ENCODE measurements at regions not wholly inside any gene's neighbourhood (a gene's known extent, or its start where the extent isn't known, plus 50 kb on each side); places are given as distances from the start of the nearest gene placed in this dataset.

- DNase-seq: no peak
These were observed 378.3 kb downstream of the MTRR start for GRCh38 chr5:8247049-8247899.

DNA sequence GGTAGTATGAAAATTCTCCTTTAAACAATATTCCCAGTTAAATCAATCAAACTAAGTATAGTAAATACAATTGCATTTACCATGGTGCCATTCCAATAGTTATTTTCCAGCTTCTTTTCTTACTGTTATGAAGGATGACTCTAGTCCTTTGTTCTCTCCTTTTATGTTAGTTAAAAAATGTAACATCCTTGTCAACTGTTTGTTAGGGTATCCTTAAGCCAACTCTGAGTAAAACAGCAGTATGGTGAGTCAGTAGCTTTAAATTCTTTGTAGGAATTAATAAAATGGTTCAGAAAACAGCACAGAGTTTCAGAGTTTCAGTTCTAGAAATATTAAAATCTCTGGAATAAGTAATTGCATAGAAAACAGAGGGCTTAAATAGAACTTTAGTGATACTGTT is 384.4 kb downstream of the MTRR start:
- no peak for DNase-seq

GRCh38 chr5:8254674-8255073 is 385.7 kb downstream of the MTRR start:
- DNase-seq: no peak

DNA sequence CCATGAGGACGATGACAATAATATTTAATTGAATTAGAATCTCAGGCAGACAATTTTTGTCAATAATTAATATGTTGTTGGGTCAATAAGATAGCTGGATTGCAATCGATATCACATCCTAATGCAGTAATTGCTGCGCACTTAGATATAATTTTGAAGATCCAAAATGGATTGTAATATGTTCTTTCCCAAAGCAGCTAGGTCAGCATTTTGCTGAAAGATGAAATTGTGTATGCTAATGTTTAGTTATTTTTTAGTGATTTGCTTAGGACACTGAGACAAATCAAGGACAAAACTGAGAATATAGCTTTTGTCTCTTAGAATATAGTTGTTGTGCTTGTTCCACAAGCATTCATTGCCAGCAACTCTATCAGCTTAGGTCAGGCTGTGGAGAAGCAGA is 389.9 kb downstream of the MTRR start:
- no peak for DNase-seq

GRCh38 chr5:8270246-8270645 is 401.3 kb downstream of the MTRR start:
- DNase-seq: no peak

DNA sequence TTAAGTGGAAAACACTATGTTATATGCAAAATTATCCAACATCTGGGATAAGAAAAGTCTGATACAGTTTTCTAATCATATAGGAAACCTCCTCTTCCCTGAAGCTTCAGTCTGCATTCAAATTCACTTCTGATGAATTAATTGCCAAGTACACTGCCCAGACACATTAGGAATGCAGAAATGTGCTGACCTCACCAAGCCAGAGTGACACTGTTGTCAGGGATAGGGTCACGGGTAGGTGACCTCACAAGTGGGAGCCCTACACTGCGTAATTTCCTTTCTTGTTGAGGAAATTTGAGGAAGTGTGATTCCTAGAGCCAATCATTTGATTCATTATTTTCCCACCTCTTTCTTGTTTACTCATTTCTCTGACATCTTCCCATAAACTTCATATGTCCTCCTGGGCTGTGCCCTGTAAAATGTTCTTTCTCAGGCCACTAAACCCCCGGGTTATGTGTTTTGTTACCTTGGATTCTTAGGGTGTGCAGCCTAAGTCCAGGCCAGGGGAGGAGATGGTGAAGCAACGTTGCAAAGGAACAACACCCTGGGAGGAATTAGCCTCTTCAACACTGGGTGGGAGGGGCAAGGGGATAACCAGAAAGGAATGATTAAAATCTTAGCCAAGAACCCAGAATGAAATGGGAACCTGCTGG is 411.9 kb downstream of the MTRR start:
- no peak for DNase-seq

DNA sequence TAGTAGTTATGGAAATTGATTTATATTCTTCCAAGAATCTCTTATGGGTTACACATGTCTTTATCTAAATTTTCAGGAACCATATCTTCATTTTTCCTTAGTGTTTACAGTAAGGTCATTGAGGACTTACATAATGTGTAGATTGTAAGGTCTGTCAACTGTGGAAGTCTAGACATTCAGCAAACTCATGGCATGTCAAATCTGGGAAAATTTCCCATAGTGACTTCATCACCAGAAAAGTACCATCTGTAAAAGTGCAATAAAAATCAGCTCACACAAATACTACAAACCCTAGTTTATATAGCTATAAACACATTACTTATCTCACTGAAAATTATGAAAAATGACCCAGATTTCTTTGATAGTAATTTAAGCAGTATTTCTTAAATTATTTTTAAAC is 419.4 kb downstream of the MTRR start:
- DNase-seq: no peak

DNA sequence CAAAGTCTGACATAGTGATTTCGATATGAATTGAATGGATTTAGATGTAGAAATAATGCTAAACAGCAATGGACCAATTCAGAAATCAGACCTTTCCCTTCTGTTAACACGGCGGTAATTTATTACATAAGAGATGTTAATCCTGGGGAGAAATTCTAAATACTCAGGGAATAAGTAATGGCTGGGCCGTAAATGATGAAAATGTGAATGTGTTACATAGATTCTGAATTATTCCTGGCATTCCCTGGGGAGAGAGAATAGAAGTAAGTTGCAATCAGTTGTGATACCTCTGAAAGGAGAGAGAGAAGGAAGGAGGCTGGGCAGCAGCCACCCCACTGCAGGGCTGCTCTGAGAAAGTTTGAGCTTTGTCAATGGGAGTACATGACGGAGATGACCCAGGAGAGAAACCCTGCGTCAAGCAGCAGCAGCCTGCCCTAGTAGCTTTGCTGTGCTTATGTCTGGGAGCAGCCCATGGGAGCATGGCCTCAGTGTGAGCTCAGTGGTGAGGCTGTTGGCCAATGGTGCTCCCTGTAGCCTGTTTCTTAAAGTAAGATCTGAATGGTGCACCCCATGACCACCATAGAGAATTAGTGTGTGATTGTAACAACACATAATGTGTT is 420.1 kb downstream of the MTRR start:
- no peak for DNase-seq

- DNase-seq: no peak
These were observed 420.8 kb downstream of the MTRR start for GRCh38 chr5:8289779-8290178.

DNA sequence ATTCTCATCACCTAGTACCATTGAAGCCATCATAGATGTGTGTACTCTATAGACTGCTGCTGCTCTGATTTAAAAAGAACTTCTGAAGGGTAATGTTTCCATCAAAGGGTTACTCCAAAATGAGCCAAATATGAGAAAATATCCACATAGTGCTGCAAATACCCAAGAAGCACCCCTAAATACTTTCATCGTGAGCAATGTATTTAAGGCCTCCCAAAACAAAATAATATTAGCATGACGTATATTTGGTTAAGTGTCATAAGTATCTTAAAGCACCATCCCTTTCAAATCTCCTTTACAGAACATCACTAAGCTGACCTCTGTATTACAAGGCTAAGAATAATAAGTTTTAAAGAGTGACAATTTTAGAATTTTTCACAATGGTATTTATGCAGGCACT is 421.8 kb downstream of the MTRR start:
- DNase-seq: no peak

DNA sequence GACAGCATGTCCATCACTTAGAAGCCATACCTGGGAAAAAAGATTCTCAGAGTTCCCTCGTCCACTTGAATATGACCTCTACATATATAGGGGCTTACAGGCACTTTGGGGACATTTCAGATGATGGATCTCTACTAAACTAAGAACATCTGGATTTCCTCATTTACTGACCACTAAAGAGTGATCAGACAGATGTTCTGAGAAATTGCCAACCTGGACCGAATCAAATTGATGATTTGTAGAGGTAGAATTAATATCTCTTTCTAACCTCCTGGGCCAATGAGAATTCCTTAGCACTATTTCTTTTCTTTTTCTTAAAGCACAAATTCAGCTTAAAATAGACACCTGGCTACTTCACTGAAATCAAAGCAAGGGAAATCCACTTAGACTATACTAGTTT is 422.7 kb downstream of the MTRR start:
- DNase-seq: no peak

- DNase-seq: no peak
These were observed 426.2 kb downstream of the MTRR start for GRCh38 chr5:8295141-8295540.

GRCh38 chr5:8299716-8300115 is 430.8 kb downstream of the MTRR start:
- DNase-seq: no peak

- DNase-seq: no peak
These were observed 435.4 kb downstream of the MTRR start for GRCh38 chr5:8304341-8304740.

DNA sequence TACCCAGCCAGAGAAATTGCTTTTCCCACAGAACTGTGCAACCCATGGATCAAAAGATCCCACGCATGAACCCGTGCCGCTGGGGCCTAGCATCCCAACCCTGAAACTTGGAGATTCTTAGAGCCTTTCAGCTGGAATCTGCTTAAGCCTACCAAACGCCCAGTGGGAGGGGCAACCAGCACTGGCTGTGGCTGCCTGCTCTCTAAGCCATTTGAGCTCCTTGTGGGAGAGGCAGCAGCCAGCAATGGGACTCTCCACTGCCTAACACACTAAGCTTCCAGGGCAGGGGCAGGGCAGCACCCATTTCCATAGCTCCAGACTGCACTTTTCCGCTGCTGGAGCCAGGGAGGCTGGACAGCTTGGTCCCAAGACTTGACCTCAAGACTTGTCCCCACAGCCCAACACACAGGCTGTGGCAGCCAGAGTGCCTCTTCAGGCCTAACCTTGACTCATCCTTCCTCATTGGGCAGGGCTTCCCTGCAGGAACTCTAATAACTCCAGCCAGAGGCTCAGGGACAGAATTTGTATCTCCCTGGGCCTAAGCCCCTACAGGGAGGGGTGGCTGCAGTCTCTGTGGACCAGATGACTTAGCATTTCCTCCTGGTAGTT is 437.4 kb downstream of the MTRR start:
- DNase-seq: no peak

- no peak for DNase-seq
These were observed 446.0 kb downstream of the MTRR start for GRCh38 chr5:8314965-8315364.

DNA sequence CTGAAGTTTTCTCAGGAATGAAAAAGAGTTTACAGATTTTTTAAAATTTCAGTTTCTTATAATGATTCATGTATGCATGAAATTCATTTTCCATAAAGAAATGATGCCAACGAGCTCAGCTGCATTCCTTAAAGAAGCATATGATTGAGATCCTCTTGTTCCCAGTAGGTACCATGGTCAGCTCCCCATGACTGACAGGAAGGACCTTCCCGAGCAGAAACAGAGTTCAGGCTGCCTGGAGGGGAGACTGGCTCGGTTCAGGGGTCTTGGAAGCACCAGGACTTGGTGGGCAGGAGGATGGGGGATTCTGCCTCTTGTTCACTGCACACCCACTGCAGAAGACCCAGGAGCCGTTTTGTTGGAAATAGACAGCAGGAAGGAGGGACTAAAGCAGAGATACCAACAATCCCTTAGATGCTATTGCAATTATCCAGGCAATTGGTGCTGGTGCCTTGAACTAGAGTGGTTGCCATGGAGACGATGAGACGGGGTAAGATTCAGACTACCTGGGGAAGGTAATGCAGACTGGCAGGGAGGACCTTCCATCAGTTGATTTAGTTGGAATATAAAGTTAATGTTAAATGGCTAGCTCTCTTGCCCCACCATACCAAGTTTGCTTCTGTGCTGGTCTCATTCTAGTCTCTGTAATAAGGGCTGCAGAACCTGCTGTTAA is 447.8 kb downstream of the MTRR start:
- DNase-seq: no peak

- no peak for DNase-seq
These were observed 448.4 kb downstream of the MTRR start for GRCh38 chr5:8317335-8317734.

GRCh38 chr5:8320244-8320643 is 451.3 kb downstream of the MTRR start:
- no peak for DNase-seq

DNA sequence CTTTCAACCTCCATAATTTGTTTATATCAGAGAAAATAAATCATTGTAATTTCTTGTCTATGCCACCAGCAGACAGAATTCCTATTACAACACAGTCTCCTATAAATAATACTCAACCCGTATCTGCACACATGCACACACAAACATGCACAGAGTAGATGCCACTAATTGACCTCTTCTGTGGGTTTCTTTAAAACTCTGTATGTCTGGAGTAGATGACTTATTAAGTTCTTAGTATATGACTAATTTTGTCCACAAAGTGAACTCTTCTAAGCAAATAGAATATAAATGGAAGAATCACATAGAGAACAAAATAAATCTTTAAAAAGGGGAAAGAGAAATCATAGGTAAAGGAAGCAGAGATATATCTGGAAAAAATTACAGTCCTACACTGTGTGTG is 452.3 kb downstream of the MTRR start:
- DNase-seq: peak; percentile 11

GRCh38 chr5:8322484-8322883 is 453.5 kb downstream of the MTRR start:
- no peak for DNase-seq

GRCh38 chr5:8327016-8327415 is 458.1 kb downstream of the MTRR start:
- DNase-seq: no peak

DNA sequence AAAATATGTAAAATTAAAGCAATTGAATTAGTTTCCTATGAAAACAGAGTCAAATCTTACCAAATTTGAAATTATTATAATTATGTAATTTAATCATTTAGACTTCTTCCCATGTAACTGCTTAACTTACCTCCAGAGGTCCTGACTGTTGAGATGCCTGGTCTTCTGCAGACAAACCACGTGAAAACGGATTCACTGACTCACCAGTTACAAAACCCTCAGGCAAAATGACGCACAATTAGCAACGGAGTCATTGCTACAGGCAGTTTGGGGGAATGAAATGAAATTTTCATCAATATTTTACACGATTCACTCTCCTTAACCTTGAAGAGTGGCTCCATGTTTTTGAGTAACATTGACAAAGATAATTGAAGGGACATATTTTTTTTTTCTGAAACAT is 460.8 kb downstream of the MTRR start:
- peak; percentile 10 for DNase-seq
